ENCODE measurements at regions not wholly inside any gene's neighbourhood (a gene's known extent, or its start where the extent isn't known, plus 50 kb on each side); places are given as distances from the start of the nearest gene placed in this dataset.

- intact Hi-C loops (cut with DNase I; ENCODE audit: low total_unique reads) = no loop called here
- WGBS, 2 donors (ENCODE audit: low coverage in 1 of 2) = 87 to 95% methylated on average over 10 of the region's 10 CpGs
- Histone ChIP-seq H3K36me3 (no peaks in the 10 kb centered on the region), H3K27ac (no peak overlapping the region), H3K27me3 (no peaks in the 10 kb centered on the region), H3K4me1 (no peaks in the 10 kb centered on the region), H3K4me3 (no peak overlapping the region), H3K9me3 (no peaks in the 10 kb centered on the region)
- TF ChIP-seq CTCF (IDR thresholded peaks at IDR 0.05) (no peak), POLR2A (IDR thresholded peaks at IDR 0.05) (no peak), POLR2AphosphoS5 (IDR thresholded peaks at IDR 0.05) (no peak), EP300 (IDR thresholded peaks at IDR 0.05; ENCODE audit: low read depth) (no peak)
- no peak for DNase-seq
- in situ Hi-C loops (cut with MboI; ENCODE audit: low pct_ligation_motif_present in 1 of 4, low pct_unique_long_range_greater_than_20kb in 1 of 4, low sequenced_read_pairs in 3 of 4) = no loop called here
Measured at GRCh38 chr2:234790380-234790779, 161.4 kb upstream of the SH3BP4 start.

- Histone ChIP-seq H3K36me3 (no peaks in the 10 kb centered on the region), H3K4me3 (no peak overlapping the region), H3K4me1 (no peaks in the 10 kb centered on the region), H3K9me3 (no peaks in the 10 kb centered on the region), H3K27ac (no peak overlapping the region), H3K27me3 (no peaks in the 10 kb centered on the region)
- WGBS, 2 donors (ENCODE audit: low coverage in 1 of 2) = 96% methylated on average over 9 of the region's 9 CpGs; no CpG with 5 or more reads in 1 of the 2 donors
- in situ Hi-C loops (cut with MboI; ENCODE audit: low pct_ligation_motif_present in 1 of 4, low pct_unique_long_range_greater_than_20kb in 1 of 4, low sequenced_read_pairs in 3 of 4) (no loop called here), intact Hi-C loops (cut with DNase I; ENCODE audit: low total_unique reads) (no loop called here)
- TF ChIP-seq POLR2A (IDR thresholded peaks at IDR 0.05) = no peak
- TF ChIP-seq CTCF (IDR thresholded peaks at IDR 0.05) = no peak
- TF ChIP-seq POLR2AphosphoS5 (IDR thresholded peaks at IDR 0.05) = no peak
- TF ChIP-seq EP300 (IDR thresholded peaks at IDR 0.05; ENCODE audit: low read depth) = no peak
- no peak for DNase-seq
Measured at GRCh38 chr2:234789556-234790325, 162.1 kb upstream of the SH3BP4 start.

GRCh38 chr2:234788841-234789240, 163.0 kb upstream of the SH3BP4 start:
- 77 to 85% methylated on average over 2 to 4 of the region's 4 CpGs for WGBS, 2 donors (ENCODE audit: low coverage in 1 of 2)
- no peaks in the 10 kb centered on the region for H3K36me3 ChIP-seq
- intact Hi-C loops (cut with DNase I; ENCODE audit: low total_unique reads) (no loop called here), in situ Hi-C loops (cut with MboI; ENCODE audit: low pct_ligation_motif_present in 1 of 4, low pct_unique_long_range_greater_than_20kb in 1 of 4, low sequenced_read_pairs in 3 of 4) (no loop called here)
- H3K27ac ChIP-seq = no peak overlapping the region
- TF ChIP-seq CTCF (IDR thresholded peaks at IDR 0.05) (no peak), POLR2AphosphoS5 (IDR thresholded peaks at IDR 0.05) (no peak), EP300 (IDR thresholded peaks at IDR 0.05; ENCODE audit: low read depth) (no peak), POLR2A (IDR thresholded peaks at IDR 0.05) (no peak)
- DNase-seq = no peak
- no peaks in the 10 kb centered on the region for H3K27me3 ChIP-seq
- H3K4me3 ChIP-seq = no peak overlapping the region
- H3K9me3 ChIP-seq = no peaks in the 10 kb centered on the region
- H3K4me1 ChIP-seq = no peaks in the 10 kb centered on the region

GRCh38 chr2:234788381-234788780, 163.4 kb upstream of the SH3BP4 start:
- H3K4me3 ChIP-seq = no peak overlapping the region
- H3K27me3 ChIP-seq = no peaks in the 10 kb centered on the region
- H3K4me1 ChIP-seq = no peaks in the 10 kb centered on the region
- TF ChIP-seq POLR2A (IDR thresholded peaks at IDR 0.05) (no peak), EP300 (IDR thresholded peaks at IDR 0.05; ENCODE audit: low read depth) (no peak), CTCF (IDR thresholded peaks at IDR 0.05) (no peak), POLR2AphosphoS5 (IDR thresholded peaks at IDR 0.05) (no peak)
- in situ Hi-C loops (cut with MboI; ENCODE audit: low pct_ligation_motif_present in 1 of 4, low pct_unique_long_range_greater_than_20kb in 1 of 4, low sequenced_read_pairs in 3 of 4) (no loop called here), intact Hi-C loops (cut with DNase I; ENCODE audit: low total_unique reads) (no loop called here)
- no peaks in the 10 kb centered on the region for H3K36me3 ChIP-seq
- no peak overlapping the region for H3K27ac ChIP-seq
- DNase-seq = no peak
- 61 to 78% methylated on average over 5 of the region's 5 CpGs for WGBS, 2 donors (ENCODE audit: low coverage in 1 of 2)
- H3K9me3 ChIP-seq = peaks cover 0 to 1% of the 10 kb centered on the region in 2 donors

Data from transverse colon (tissue), 4 donors.